ENCODE measurements at regions not wholly inside any gene's neighbourhood (a gene's known extent, or its start where the extent isn't known, plus 50 kb on each side); places are given as distances from the start of the nearest gene placed in this dataset.

DNA sequence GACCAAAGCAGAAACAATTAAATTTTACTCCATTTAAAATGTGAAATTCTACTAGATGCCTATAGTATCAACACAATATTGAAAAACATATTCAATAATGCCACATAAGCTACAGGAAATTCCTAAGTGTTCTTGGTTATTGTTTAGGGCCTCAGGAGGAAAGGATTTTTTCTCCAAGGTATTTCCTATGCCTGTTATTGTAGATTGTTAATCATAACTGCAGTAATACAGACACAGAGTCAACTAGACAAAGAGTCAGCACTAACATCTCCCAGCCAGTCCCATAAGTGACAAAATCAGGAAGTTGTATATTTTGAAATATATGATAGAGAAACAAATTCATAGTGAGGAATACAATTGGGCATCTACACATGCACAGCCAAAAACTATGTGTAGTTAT is 782.7 kb upstream of the KIF2B start:
- TF ChIP-seq, protein P1, sequence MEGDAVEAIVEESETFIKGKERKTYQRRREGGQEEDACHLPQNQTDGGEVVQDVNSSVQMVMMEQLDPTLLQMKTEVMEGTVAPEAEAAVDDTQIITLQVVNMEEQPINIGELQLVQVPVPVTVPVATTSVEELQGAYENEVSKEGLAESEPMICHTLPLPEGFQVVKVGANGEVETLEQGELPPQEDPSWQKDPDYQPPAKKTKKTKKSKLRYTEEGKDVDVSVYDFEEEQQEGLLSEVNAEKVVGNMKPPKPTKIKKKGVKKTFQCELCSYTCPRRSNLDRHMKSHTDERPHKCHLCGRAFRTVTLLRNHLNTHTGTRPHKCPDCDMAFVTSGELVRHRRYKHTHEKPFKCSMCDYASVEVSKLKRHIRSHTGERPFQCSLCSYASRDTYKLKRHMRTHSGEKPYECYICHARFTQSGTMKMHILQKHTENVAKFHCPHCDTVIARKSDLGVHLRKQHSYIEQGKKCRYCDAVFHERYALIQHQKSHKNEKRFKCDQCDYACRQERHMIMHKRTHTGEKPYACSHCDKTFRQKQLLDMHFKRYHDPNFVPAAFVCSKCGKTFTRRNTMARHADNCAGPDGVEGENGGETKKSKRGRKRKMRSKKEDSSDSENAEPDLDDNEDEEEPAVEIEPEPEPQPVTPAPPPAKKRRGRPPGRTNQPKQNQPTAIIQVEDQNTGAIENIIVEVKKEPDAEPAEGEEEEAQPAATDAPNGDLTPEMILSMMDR (IDR thresholded peaks at IDR 0.05), result no peak
- no peak for TF ChIP-seq POLR2A (IDR thresholded peaks at IDR 0.05)
